Cardiac septum (tissue), 1 donor: ENCODE measurements at regions not wholly inside any gene's neighbourhood (a gene's known extent, or its start where the extent isn't known, plus 50 kb on each side); places are given as distances from the start of the nearest gene placed in this dataset.
"Not testable (repeated sequence)": the region's sequence is repeated elsewhere in the genome, so short reads cannot be mapped to it uniquely, and the experiment has no call there.

Source experiments
- DNase-seq: peaks from one replicate; pipeline ENCODE4 v3.0.0-alpha.2; 2020; ENCODE audit warnings: low spot score
- intact Hi-C: fragments of 100-400 bp; cut with DNase I; formaldehyde crosslinking; loops from one replicate; pipeline ENCODE4 v1.14.0; 2022
- donor health status: DM: no; HTN: no; CAD: no.

DNA sequence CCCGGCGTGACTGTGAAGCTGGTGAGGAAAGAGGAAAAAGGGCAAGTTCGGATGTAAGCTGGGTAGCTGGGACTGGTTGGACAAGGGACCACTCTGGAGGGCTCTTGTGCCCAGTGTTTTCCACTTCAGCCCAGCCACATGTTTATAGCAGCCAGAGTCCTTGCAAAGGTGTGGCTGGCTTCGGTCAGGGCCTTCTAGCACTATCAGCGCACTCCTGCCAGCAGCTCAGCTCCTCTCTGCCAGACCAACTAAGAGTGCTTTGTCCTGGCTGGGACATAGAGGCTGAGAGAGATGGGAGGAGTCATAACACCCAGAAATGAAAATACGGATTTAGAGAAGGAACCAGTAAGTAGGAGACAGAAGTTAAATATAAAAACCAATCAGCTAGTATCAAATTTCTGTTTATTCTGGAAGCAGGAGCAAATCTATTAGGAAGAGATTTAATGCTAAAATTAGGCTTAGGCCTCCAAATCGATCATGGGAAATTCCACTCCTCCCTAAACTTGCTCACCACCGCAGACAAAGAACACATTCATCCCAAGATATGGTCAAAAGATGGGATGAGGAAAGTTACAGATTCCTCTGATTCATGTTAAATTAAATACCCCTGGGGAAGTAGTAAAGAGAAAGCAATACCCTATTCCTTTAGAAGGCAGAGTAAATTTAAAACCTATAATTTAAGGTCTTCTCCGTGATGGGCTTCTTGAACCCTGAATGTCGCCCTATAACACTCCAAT, 135.0 kb downstream of the RALA start:
- intact Hi-C loops, result no loop called here
- peak; percentile 76 for DNase-seq

GRCh38 chr7:39761449-39761848, 138.1 kb downstream of the RALA start:
- intact Hi-C loops, result no loop called here
- no peak for DNase-seq

GRCh38 chr7:39762466-39762865, 139.1 kb downstream of the RALA start:
- DNase-seq, intact Hi-C loops: not testable (repeated sequence)

DNA sequence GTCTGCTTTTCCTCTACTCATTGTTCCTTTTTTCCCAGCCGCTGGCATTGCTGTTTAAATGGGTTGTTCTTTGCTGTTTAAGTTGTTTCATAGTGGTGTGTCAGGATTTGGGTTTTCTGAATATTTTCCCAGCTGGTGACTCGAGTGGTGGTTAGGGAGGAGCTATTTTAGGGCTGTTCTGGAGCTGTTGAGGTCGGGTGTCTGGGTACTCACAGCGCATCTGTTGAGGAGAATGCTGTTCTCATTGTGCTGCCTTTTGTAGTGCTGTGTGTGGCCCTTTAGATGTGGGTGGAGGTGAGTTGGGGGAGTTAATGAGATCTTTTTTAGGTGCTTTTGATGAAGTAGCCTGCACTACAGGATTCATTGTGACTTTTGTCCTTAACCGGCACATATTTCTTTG, 139.5 kb downstream of the RALA start:
- intact Hi-C loops, DNase-seq: not testable (repeated sequence)

DNA sequence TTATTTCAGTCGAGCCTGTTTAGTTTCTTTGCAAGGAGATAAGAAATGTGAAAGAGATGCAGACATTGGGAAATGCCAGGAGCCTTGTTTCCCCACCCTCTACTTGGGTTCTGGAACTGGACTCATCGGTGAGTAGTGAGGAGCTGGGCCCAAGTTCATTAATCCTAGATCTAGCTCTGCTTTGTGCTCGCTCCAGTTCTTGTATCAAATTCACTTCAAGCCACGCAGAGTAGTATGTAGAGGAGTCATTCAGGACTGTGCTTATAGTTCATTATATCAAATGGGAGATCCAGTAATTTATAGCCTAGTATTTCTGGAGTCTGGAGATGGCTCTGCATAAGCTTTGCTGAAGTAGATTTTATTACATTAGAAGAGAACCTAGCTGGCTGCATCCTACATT, 142.5 kb downstream of the RALA start:
- DNase-seq, intact Hi-C loops: not testable (repeated sequence)

DNA sequence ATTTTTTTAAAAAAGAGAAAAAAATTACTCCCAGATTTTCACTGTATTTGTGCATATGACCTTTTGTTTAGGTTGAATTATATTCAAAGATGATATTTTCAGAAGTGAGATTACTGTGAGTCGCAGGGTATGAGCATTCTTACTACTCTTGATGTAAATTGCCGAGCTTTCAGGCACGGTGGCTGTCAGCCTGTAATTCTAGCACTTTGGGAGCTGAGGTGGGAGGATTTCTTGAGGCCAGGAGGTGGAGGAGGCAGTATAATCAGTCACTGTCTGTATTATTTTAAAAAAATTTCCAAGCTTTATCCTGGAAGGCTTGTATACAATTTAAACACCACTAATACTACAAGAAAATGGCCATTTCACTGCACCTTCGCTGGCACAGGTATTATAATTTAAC, 145.1 kb downstream of the RALA start:
- DNase-seq, intact Hi-C loops: not testable (repeated sequence)

DNA sequence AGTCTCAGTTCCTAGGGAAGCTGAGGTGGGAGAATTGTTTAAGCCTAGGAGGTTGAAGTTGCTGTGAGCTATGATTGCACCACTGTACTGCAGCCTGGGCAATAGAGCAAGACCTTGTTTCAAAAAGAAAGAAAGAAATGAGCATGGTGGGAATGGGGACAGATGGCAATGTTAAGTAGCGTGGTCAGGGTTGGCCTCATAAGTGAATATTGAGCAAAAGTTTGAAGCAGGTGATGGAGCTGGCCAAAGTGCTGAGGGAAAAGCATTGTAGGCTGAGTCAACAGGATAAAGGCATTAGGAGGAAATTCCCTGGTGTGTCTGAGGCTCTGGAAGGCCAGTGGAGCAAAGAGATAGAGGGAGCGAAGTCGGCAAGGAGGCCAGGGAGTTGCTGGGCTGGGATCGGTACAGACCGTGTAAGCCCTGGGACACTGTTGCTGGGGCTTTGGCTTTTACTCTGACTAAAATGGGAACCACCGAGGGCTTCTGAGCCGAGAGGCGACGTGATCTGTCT, 151.0 kb downstream of the RALA start:
- intact Hi-C loops, DNase-seq: not testable (repeated sequence)

GRCh38 chr7:39781557-39781956, 158.2 kb downstream of the RALA start:
- intact Hi-C loops, result not testable (repeated sequence)

DNA sequence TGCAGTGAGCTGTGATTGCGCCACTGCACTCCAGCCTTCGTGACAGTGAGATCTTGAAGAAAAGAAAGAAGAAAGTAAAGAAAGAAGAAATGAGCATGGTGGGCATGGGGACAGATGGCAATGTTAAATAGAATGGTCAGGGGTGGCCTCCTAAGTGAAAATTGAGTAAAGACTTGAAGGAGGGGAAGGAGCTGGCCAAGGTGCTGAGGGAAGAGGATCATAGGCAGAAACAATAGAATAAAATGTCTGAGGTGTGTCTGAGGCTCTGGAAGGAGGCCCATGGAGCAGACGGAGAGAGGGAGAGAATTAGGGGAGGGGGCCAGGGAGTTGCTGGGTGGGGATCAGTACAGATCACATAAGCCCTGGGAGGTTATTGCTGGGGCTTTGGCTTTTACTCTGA, 163.1 kb downstream of the RALA start:
- intact Hi-C loops, DNase-seq: not testable (repeated sequence)

More at GRCh38 chr7:39781557-39781956, 158.2 kb downstream of the RALA start:
- not testable (repeated sequence) for DNase-seq

DNA sequence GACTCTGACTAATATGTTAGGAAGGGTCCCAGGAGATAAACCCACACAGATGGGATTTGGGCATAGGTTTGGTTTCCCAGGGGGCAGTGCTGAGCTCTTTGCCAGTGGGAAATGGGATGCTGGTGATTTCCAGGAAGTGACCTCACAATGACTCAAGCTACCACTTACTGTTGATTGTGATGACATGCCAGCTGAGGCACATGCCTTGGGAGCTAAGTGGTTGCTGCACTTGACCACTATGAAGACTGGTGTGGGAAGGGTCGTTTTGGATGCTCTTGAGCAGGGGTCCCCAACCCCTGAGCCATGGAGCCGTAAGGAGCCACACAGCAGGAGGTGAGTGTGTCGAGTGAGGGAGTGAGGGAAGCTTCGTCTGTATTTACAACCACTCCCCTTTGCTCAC, 159.0 kb upstream of the CDK13 start:
- DNase-seq, intact Hi-C loops: not testable (repeated sequence)

GRCh38 chr7:39791911-39792310, 158.1 kb upstream of the CDK13 start:
- DNase-seq, intact Hi-C loops: not testable (repeated sequence)

GRCh38 chr7:39793026-39793425, 157.0 kb upstream of the CDK13 start:
- intact Hi-C loops, DNase-seq: not testable (repeated sequence)

DNA sequence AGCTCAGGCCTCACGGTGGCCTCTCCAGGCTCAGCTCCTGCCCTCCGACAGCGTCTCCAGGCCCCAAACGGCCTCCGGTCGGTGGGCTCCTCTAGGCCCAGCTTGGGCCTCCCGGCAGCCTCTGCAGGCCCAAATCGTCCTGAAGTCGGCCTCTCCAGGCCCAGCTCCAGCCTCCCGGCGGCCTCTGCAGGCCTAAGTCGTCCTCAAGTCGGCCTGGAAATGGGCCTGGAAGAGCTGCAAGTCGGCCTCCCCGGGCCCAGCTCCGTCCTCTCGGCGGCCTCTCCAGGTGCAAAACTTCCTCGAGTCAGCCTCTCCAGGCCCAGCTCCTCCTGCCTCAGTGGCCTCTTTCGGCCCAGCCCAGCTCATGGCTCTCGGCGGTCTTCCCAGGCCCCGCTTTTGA, 156.2 kb upstream of the CDK13 start:
- intact Hi-C loops, DNase-seq: not testable (repeated sequence)

DNA sequence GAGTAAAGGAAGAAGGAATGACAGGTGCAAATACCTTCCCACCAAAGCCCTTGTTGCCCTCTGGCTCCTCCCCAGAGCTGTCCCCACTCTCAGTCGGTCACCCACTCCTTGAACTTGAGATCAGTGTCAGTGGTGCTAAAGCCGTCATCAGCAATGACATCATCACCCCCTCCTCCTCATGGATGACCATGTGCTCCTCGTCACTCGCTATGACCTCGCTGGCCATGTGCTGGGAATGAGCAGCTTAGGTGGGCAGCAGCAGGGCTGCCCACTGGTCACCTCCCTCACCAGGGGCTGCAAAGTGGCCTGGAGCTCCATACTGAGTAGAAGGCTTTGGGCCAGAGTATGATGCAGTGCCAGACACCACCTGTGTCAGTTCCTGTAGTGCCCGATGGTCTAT, 153.1 kb upstream of the CDK13 start:
- intact Hi-C loops, DNase-seq: not testable (repeated sequence)

DNA sequence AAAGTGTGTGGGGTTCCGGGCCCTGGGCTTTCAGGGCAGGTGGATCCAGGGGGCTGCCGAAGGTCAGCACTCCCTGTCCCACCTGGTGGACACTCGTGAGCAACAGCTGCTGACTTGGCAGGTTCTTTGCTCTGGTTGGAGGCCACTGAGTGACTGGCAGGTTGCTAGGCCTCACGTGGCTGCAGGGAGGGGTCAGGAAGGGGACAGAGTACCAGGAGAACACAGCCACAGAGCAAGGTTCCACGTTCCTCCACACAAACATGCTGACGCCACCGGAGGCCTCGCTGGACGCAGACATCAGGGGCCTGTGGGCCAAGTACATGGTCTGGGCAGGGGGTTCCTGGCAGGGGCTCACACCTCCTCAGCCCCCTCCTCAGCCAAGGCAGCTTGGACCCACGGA, 152.0 kb upstream of the CDK13 start:
- DNase-seq, intact Hi-C loops: not testable (repeated sequence)

- intact Hi-C loops, result no loop called here
Observed at GRCh38 chr7:39808796-39809481, 141.1 kb upstream of the CDK13 start.

GRCh38 chr7:39810204-39810642, 139.8 kb upstream of the CDK13 start:
- intact Hi-C loops, result no loop called here
- DNase-seq, result no peak

More at GRCh38 chr7:39808796-39809481, 141.1 kb upstream of the CDK13 start:
- DNase-seq, result no peak

DNA sequence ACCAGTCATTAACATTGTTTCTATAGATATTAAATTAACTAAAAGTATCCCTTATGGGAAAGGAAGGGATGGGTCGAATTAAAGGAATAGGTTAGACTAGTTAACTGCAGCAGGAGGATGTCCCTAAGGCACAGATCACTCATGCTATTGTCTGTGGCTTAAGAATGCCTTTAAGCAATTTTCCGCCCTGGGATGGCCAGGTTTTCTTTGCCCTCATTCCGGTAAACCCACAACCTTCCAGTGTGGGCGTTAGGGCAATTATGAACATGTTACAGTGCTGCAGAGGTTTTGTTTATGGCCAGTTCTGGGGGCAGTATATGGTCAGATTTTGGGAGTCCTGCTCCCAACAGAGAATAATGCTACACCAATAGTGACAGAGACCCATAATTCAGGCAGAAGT, 139.3 kb upstream of the CDK13 start:
- no peak for DNase-seq
- intact Hi-C loops, result no loop called here

GRCh38 chr7:39811161-39811614, 138.9 kb upstream of the CDK13 start:
- intact Hi-C loops, result no loop called here
- DNase-seq, result no peak

DNA sequence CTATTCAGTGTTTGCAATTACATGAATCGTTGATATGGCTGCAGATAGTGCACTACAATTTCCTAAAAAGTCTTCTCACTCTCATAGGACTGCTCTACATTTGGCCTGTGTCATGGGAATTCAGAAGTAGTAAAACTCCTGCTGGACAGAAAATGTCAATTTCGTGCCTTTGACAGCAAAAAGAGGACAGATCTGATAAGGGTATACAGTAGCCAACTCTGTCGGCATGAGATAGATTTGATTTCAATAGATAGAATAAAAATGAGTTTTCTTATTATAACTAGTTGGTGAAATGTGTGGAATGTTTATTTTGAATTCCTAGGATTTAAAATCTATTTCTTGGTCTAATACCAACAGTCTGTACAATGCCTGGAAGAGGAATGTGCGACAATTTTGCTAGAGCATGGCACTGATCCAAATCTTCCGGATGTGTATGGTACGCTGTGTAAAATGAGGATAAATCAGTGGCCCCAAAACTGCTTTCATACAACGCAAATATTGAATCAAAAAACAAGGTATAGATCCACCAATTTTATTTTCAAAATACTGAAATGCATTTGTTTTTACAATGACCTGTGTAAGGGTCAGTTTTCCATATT, 133.5 kb upstream of the CDK13 start:
- intact Hi-C loops, result no loop called here

More for the DNA sequence above, 133.5 kb upstream of the CDK13 start:
- DNase-seq, result no peak
